ENCODE measurements at regions not wholly inside any gene's neighbourhood (a gene's known extent, or its start where the extent isn't known, plus 50 kb on each side); places are given as distances from the start of the nearest gene placed in this dataset.

DNA sequence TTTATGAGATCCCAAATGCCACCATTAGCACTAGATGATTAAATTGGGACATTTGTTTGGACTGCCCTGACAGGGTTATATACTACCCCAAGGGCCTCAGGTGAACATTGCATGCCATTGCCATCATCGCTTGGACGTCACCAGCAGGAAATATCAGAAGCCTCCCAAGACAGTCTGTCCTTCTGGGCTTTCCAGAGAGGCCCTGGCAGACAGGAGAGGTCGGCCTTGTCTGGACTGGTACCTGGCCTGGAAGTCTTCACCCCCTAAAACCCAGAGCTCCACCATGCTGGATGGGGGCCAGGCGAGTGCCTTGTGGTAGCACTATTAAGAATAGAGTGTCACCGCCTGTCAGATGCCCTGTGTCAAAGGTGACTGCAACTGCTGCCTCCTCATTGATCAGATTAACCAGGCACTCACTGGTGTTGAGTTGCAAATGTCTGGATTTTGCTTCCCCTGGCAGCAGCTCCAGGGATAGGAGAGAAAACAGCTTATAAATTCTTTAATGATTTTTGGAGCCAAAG is 324.1 kb upstream of the RASGRP1 start:
- TF ChIP-seq ESRRG (CRISPR knock-in tag; IDR thresholded peaks at IDR 0.05) (no peak), ZFP30 (CRISPR knock-in tag; IDR thresholded peaks at IDR 0.05) (no peak), ZFP3 (CRISPR knock-in tag; IDR thresholded peaks at IDR 0.05) (0 out of 2 replicates have a peak, but pooled peaks have one; percentile 60), SNAI2 (CRISPR knock-in tag; IDR thresholded peaks at IDR 0.05) (no peak), RARB (CRISPR knock-in tag; IDR thresholded peaks at IDR 0.05) (no peak), ZNF565 (CRISPR knock-in tag; conservative IDR thresholded peaks at IDR 0.05; ENCODE audit: low read depth) (no peak), ARNTL (CRISPR knock-in tag; IDR thresholded peaks at IDR 0.05; ENCODE audit: borderline replicate concordance, low read depth) (no peak)
